ENCODE measurements at regions not wholly inside any gene's neighbourhood (a gene's known extent, or its start where the extent isn't known, plus 50 kb on each side); places are given as distances from the start of the nearest gene placed in this dataset.

- TF ChIP-seq, protein P1, sequence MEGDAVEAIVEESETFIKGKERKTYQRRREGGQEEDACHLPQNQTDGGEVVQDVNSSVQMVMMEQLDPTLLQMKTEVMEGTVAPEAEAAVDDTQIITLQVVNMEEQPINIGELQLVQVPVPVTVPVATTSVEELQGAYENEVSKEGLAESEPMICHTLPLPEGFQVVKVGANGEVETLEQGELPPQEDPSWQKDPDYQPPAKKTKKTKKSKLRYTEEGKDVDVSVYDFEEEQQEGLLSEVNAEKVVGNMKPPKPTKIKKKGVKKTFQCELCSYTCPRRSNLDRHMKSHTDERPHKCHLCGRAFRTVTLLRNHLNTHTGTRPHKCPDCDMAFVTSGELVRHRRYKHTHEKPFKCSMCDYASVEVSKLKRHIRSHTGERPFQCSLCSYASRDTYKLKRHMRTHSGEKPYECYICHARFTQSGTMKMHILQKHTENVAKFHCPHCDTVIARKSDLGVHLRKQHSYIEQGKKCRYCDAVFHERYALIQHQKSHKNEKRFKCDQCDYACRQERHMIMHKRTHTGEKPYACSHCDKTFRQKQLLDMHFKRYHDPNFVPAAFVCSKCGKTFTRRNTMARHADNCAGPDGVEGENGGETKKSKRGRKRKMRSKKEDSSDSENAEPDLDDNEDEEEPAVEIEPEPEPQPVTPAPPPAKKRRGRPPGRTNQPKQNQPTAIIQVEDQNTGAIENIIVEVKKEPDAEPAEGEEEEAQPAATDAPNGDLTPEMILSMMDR (conservative IDR thresholded peaks at IDR 0.05; ENCODE audit: low read depth): no peak
- ChIA-PET CTCF (no interaction called here), POLR2A (ENCODE audit: low non-redundant PET) (no interaction called here)
- no peak for DNase-seq (ENCODE audit: low spot score)
- H3K27ac ChIP-seq: no peak overlapping the region
These were observed 1465.1 kb upstream of the C9orf72 start for GRCh38 chr9:29038332-29038731.

GRCh38 chr9:29039258-29039657, 1466.0 kb upstream of the C9orf72 start:
- TF ChIP-seq, protein P1 (conservative IDR thresholded peaks at IDR 0.05; ENCODE audit: low read depth): no peak
- peak overlapping the region; percentile 25; the same call in 1 of the 2 replicates for H3K27ac ChIP-seq
- DNase-seq (ENCODE audit: low spot score): peak; percentile 26
- POLR2A ChIA-PET (ENCODE audit: low non-redundant PET): no interaction called here
- CTCF ChIA-PET: interaction anchor here (0.7 kb wide), 1 partner anchor 47 kb away, joined by 3 read pairs; no protein-coding TSS in a partner anchor

GRCh38 chr9:29043072-29043471, 1469.8 kb upstream of the C9orf72 start:
- ChIA-PET CTCF (no interaction called here), POLR2A (ENCODE audit: low non-redundant PET) (no interaction called here)
- DNase-seq (ENCODE audit: low spot score): no peak
- TF ChIP-seq, protein P1 (conservative IDR thresholded peaks at IDR 0.05; ENCODE audit: low read depth): no peak
- H3K27ac ChIP-seq: no peak overlapping the region

DNA sequence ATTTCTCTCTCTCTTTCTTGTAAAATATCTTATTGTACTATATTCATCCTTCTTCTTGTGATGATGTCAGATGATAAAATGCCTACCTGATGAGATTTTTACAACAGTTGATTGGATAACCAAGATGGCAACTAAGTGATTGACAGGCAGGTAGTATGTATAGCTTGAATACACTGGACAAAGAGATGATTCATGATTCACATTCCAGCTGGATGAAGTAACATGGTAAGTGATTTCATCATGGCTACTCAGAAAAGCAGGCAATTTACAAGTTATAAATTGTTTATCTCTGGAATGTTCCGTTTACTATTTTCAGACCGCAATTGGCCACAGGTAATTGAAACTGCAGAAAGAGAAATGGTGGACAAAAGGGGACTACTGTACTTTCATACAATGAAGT, 1471.7 kb upstream of the C9orf72 start:
- peak; percentile 94 for DNase-seq (ENCODE audit: low spot score)
- POLR2A ChIA-PET (ENCODE audit: low non-redundant PET): no interaction called here
- TF ChIP-seq, protein P1 (conservative IDR thresholded peaks at IDR 0.05; ENCODE audit: low read depth): no peak
- CTCF ChIA-PET: no interaction called here
- H3K27ac ChIP-seq: no peak overlapping the region

DNA sequence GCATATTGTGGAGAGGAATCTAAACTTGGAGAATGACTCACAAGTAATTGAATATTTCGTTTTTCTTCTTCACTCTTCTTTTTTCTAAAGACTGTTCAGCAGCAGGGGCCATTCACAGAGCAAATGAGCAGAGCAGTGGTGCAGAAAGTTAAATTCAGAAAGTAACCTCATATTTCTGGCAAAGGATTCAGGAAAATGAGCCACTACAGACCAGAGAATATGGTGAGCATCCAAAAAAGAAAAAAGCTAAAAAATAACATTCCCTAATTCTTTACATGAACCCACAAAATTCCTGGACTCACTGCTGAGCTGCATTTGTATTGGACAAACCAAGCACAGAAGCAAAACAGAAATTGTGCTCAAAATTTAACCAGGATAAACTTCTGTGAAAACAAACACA, 1486.8 kb upstream of the C9orf72 start:
- POLR2A ChIA-PET (ENCODE audit: low non-redundant PET): no interaction called here
- no peak for DNase-seq (ENCODE audit: low spot score)
- no peak overlapping the region for H3K27ac ChIP-seq
- TF ChIP-seq, protein P1 (conservative IDR thresholded peaks at IDR 0.05; ENCODE audit: low read depth): no peak
- CTCF ChIA-PET: no interaction called here

DNA sequence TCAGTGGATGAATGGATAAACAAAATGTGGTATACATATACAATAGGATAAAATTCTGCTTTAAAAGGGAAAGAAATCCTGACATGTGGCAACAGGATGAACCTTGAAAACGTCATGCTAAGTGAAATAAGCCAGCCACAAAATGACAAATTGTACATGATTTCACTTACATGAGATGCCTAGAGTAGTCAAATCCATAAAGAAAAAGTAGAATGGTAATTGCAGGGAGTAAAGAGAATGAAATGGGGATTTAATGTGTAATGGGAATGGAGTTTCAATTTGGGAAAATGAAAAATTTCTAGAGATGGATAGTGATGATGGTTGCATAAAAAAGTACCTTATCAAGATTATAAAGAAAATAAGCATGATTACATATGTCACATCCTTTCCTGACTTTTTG, 1489.2 kb upstream of the C9orf72 start:
- H3K27ac ChIP-seq: no peak overlapping the region
- ChIA-PET CTCF (no interaction called here), POLR2A (ENCODE audit: low non-redundant PET) (no interaction called here)
- DNase-seq (ENCODE audit: low spot score): no peak
- TF ChIP-seq, protein P1 (conservative IDR thresholded peaks at IDR 0.05; ENCODE audit: low read depth): no peak

DNA sequence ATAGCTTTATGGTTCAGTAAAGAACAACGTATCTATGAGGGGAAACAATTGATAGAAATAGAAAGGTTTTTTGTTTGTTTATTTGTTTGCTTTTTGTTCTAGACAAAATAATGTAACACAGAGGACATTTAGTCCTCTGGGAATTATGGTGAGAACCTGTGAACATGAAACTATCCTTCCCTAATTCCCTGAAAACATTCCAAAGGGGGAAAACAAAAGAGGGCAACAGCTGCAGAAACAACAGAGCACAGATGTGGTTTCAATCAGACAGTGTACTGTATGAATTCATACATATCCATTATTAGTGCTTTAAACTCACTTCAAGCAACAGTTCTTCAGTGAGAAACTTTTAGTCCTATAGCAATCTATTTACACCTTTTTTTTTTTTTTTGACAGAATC, 1489.8 kb upstream of the C9orf72 start:
- H3K27ac ChIP-seq: no peak overlapping the region
- no peak for DNase-seq (ENCODE audit: low spot score)
- TF ChIP-seq, protein P1 (conservative IDR thresholded peaks at IDR 0.05; ENCODE audit: low read depth): no peak
- ChIA-PET CTCF (no interaction called here), POLR2A (ENCODE audit: low non-redundant PET) (no interaction called here)

All from RWPE1 (cell line).